Iris pigment epithelial cell (primary cell): ENCODE measurements at regions not wholly inside any gene's neighbourhood (a gene's known extent, or its start where the extent isn't known, plus 50 kb on each side); places are given as distances from the start of the nearest gene placed in this dataset.

Experiments used
- DNase-seq: peaks from one replicate; pipeline ENCODE4 v3.0.0-alpha.2; 2011; ENCODE audit warnings: low read depth

DNA sequence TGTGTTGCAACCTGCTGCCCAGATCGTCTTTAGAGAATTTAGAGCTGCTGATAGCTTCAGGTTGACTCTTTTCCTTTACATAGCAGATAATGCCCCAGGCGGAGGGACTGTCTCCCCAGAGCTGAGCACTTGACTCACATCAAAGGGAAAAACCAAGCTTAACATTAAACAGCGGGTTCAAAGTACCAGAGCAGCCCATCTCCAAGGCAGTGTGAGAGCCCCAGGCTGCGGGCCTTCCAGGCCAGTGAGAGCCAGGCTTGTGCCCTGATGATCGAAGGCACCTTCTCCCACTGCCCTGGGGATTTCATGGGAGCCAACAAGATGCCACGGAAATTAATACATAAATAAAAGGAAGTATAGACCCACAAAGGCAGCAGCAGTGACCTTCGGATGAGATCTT lies 275.6 kb downstream of the XXYLT1 start:
- no peak for DNase-seq

DNA sequence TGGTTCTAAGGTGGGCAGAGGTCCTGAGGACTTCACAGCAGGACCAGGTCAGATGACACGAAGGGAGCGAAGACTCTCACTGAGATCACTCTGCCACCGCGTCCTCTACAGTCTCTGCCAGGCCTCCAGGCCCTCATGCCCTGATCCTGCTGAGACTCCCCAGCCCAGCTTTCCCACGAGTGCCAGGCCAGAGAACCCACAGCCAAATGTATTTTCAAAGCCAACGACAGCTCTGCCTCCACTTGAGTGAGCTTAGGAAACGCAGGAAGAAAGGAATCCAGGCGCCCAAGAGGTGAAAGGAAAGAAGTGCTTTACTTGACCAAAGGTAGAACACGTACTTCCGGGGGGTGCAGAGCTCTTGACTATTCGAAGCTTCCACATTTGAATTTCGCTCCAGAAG lies 275.0 kb downstream of the XXYLT1 start:
- no peak for DNase-seq

GRCh38 chr3:194996746-194997145 lies 274.2 kb downstream of the XXYLT1 start:
- DNase-seq = no peak

GRCh38 chr3:194998417-194998816 lies 272.5 kb downstream of the XXYLT1 start:
- DNase-seq = no peak

DNA sequence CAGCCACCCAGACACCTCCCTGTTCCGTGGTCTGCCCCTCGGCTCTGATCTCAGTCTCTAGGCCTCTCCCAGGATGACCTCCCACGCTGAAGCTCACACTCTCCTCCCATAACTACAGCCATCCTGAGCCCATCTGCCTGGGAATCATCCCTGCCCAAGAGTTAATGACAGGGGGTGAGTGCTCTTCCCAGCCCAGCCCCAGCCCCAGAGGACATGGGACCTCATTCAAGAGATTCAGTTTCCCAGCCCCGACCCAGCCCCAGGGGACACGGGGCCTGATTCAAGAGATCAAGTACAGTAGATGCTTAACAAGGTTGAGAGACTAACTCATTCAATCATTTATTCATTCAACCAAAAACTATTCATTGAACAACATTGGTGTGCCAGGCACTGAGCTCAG lies 272.0 kb downstream of the XXYLT1 start:
- DNase-seq = no peak

- no peak for DNase-seq
These were observed 271.5 kb downstream of the XXYLT1 start for GRCh38 chr3:194999491-194999890.

- DNase-seq = no peak
These were observed 269.7 kb downstream of the XXYLT1 start for GRCh38 chr3:195001261-195001660.

GRCh38 chr3:195001961-195002861 lies 268.7 kb downstream of the XXYLT1 start:
- DNase-seq = peak; percentile 38

GRCh38 chr3:195003006-195003892 lies 267.7 kb downstream of the XXYLT1 start:
- no peak for DNase-seq

- DNase-seq = no peak
These were observed 267.1 kb downstream of the XXYLT1 start for GRCh38 chr3:195003893-195004289.

- DNase-seq = no peak
These were observed 266.3 kb downstream of the XXYLT1 start for GRCh38 chr3:195004512-195005250.

GRCh38 chr3:195005251-195005620 lies 265.7 kb downstream of the XXYLT1 start:
- DNase-seq = no peak

- no peak for DNase-seq
These were observed 265.0 kb downstream of the XXYLT1 start for GRCh38 chr3:195005759-195006510.

DNA sequence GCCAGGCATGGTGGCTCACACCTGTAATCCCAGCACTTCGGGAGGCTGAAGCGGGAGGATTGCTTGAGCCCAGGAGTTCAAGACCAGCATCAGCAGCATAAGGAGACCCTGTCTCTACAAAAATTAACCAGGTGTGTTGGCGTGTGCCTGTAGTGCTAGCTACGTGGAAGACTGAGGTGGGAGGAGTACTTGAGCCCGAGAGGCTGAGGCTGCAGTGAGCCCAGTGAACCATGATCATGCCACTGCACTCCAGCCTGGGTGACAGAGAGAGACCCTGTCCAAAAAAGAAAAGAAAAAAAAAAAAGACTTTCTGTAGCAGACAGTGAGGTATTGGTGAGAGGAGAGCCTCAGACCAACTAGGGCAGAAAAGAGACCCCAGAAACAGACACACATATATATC lies 263.8 kb downstream of the XXYLT1 start:
- DNase-seq = no peak

GRCh38 chr3:195007766-195008165 lies 263.2 kb downstream of the XXYLT1 start:
- DNase-seq = no peak

- no peak for DNase-seq
These were observed 262.1 kb downstream of the XXYLT1 start for GRCh38 chr3:195008816-195009215.

DNA sequence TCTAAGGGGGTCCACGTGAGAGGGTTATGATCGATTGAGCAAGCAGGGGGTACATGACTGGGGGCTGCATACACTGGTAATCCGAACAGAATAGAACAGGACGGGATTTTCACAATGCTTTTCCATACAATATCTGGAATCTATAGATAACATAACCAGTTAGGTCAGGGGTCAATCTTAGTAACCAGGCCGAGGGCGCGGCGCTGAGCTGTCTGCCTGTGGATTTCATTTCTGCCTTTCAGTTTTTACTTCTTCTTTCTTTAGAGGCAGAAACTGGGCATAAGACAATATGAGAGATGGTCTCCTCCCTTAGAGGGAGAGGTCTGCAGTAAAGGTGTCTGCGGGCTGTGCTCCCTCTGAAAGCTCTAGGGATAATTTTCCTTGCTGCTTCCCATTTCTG lies 261.3 kb downstream of the XXYLT1 start:
- DNase-seq = no peak

GRCh38 chr3:195010551-195011100 lies 260.3 kb downstream of the XXYLT1 start:
- DNase-seq = no peak

- no peak for DNase-seq
These were observed 259.6 kb downstream of the XXYLT1 start for GRCh38 chr3:195011231-195011834.

DNA sequence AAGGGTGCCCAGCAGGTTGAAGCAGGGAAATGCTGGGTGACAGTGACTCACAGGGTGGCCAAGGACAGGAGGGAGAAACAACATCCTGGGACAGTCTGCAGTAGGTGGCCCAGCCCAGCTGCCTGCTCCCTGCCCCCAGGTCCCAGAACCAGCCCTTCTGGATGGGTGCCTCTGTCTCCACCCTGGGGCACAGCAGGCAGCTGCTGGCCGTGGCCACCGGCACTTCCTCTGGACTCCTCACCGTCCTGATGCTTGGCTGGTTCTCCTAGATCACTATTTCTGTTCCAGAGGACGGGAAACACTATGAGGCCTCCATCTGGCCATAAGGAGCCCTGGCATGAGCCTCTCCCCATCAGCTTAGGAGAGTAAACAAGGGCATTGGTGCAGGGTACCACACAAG lies 258.9 kb downstream of the XXYLT1 start:
- no peak for DNase-seq

- no peak for DNase-seq
These were observed 258.4 kb downstream of the XXYLT1 start for GRCh38 chr3:195012571-195012970.
